Pancreas (tissue), 10 donors: ENCODE measurements at regions not wholly inside any gene's neighbourhood (a gene's known extent, or its start where the extent isn't known, plus 50 kb on each side); places are given as distances from the start of the nearest gene placed in this dataset.
"Not testable (repeated sequence)": the region's sequence is repeated elsewhere in the genome, so short reads cannot be mapped to it uniquely, and the experiment has no call there.

Experiments used
- ATAC-seq, 4 donors: fragments of 200-7000 bp; cut with Tn5 transposase; one replicate each; pipeline versions ENCODE4 v1.8.0 to v1.9.1; 2020; ENCODE audit warnings: mild to moderate bottlenecking in 4 of 4, moderate library complexity in 4 of 4
- DNase-seq, 6 donors: peaks; one replicate each; pipeline ENCODE4 v3.0.0-alpha.2; 2020
- FAIRE-seq: peaks from 2 replicates; lab custom pipeline; 2012; peaks lifted over from hg19 to GRCh38; lab: Jason Lieb, UNC
- H3K27ac ChIP-seq, 4 donors: fragments of 200-600 bp; sonication (generic); 1 replicate in 3 of 4; 2 replicates in 1 of 4; pipeline versions ENCODE4 v1.5.0 to v1.8.0; 2020
- H3K27me3 ChIP-seq, 4 donors: fragments of 200-600 bp; one replicate each; pipeline ENCODE4 v1.8.0; 2021
- H3K36me3 ChIP-seq, 3 donors: fragments of 200-600 bp; sonication (generic) in 1 of 3; one replicate each; pipeline versions ENCODE4 v1.5.0 to v1.8.0; 2020 to 2021
- H3K4me1 ChIP-seq, 3 donors: fragments of 200-600 bp; one replicate each; pipeline ENCODE4 v1.8.0; 2021
- H3K4me3 ChIP-seq, 4 donors: fragments of 200-600 bp; sonication (generic) in 2 of 4; one replicate each; pipeline versions ENCODE4 v1.5.0 to v1.8.0; 2020 to 2021
- H3K9me3 ChIP-seq, 4 donors: fragments of 200-600 bp; one replicate each; pipeline ENCODE4 v1.8.0; 2021
- CTCF ChIP-seq, 4 donors: fragments of 200-600 bp; sonication (generic) in 3 of 4; IDR thresholded peaks; one replicate each; pipeline versions ENCODE4 v1.5.0 to v1.8.0; 2021; ENCODE audit warnings: antibody characterized with exemption in 4 of 4
- WGBS, 2 donors: extraction: QIAGEN DNeasy Blood & Tissue Kit; methylation state at CpG; one replicate each; pipeline ENCODE4 v1.1.7; 2013; 5-methylcytosine and 5-hydroxymethylcytosine counted together
- intact Hi-C, 3 donors: fragments of 100-400 bp; cut with DNase I; formaldehyde crosslinking; loops; one replicate each; pipeline versions ENCODE4 v1.11.1 to v1.14.2; 2022
- donor health status: healthy with polysubstance abuse.
- donor health status: DM: no; HTN: no; CAD: no; lungs with moderate emphysema.
- donor health status: DM: no; HTN: no; CAD: no.
- donor health status: control.
- donor health status: control.
- donor health status: Bipolar disorder and iron deficiency.
- donor health status: DM: yes; HTN: yes; CAD: no.
- donor health status: DM: no; HTN: no; CAD: no.
- donor health status: DM: no; HTN: no; CAD: no.
- donor health status: DM: yes; HTN: yes; CAD: no.

GRCh38 chr21:16124378-16125138, 394.8 kb downstream of the USP25 start:
- H3K27ac ChIP-seq, result no peak overlapping the region
- TF ChIP-seq CTCF (IDR thresholded peaks at IDR 0.05), result no peak
- DNase-seq, result no peak
- intact Hi-C loops, result no loop called here
- FAIRE-seq, result no peak
- H3K9me3 ChIP-seq, result no peaks in the 10 kb centered on the region
- H3K27me3 ChIP-seq, result no peaks in the 10 kb centered on the region
- peak in 1 of 4 donors; percentile 49 for ATAC-seq
- WGBS, 2 donors, result 68 to 79% methylated on average over 5 of the region's 5 CpGs
- no peak overlapping the region for H3K4me3 ChIP-seq
- H3K4me1 ChIP-seq, result peaks cover 0 to 3% (median 0%) of the 10 kb centered on the region in 3 donors
- H3K36me3 ChIP-seq, result no peaks in the 10 kb centered on the region

GRCh38 chr21:16125274-16125673, 395.5 kb downstream of the USP25 start:
- no peak for ATAC-seq
- Histone ChIP-seq H3K4me1 (peaks cover 0 to 3% (median 0%) of the 10 kb centered on the region in 3 donors), H3K9me3 (no peaks in the 10 kb centered on the region), H3K27ac (no peak overlapping the region), H3K27me3 (no peaks in the 10 kb centered on the region), H3K4me3 (no peak overlapping the region), H3K36me3 (no peaks in the 10 kb centered on the region)
- DNase-seq, result no peak
- FAIRE-seq, result no peak
- intact Hi-C loops, result no loop called here
- WGBS, 2 donors, result 61 to 70% methylated on average over 6 of the region's 6 CpGs
- TF ChIP-seq CTCF (IDR thresholded peaks at IDR 0.05), result no peak

GRCh38 chr21:16132453-16132852, 402.7 kb downstream of the USP25 start:
- ATAC-seq, FAIRE-seq, H3K4me1 ChIP-seq, H3K36me3 ChIP-seq, H3K4me3 ChIP-seq, H3K9me3 ChIP-seq, H3K27ac ChIP-seq, intact Hi-C loops, DNase-seq, H3K27me3 ChIP-seq: not testable (repeated sequence)
- 62 to 74% methylated on average over 8 of the region's 8 CpGs for WGBS, 2 donors

- H3K27me3 ChIP-seq, result no peaks in the 10 kb centered on the region
- no peaks in the 10 kb centered on the region for H3K36me3 ChIP-seq
- intact Hi-C loops, result no loop called here
- WGBS, 2 donors, result 67 to 80% methylated on average over 11 of the region's 11 CpGs
- no peaks in the 10 kb centered on the region for H3K4me1 ChIP-seq
- H3K9me3 ChIP-seq, result no peaks in the 10 kb centered on the region
- H3K4me3 ChIP-seq, result no peak overlapping the region
- no peak for DNase-seq
- H3K27ac ChIP-seq, result no peak overlapping the region
- TF ChIP-seq CTCF (IDR thresholded peaks at IDR 0.05), result no peak
- no peak for ATAC-seq
- FAIRE-seq, result no peak
Measured at GRCh38 chr21:16133248-16133647, 403.5 kb downstream of the USP25 start.

GRCh38 chr21:16134134-16134533, 404.4 kb downstream of the USP25 start:
- Histone ChIP-seq H3K4me1 (no peaks in the 10 kb centered on the region), H3K27ac (no peak overlapping the region), H3K36me3 (no peaks in the 10 kb centered on the region), H3K4me3 (no peak overlapping the region), H3K27me3 (no peaks in the 10 kb centered on the region), H3K9me3 (no peaks in the 10 kb centered on the region)
- TF ChIP-seq CTCF (IDR thresholded peaks at IDR 0.05), result no peak
- FAIRE-seq, result no peak
- intact Hi-C loops, result no loop called here
- no peak for ATAC-seq
- no peak for DNase-seq
- WGBS, 2 donors, result 68 to 78% methylated on average over 5 of the region's 5 CpGs
